Endothelial cell of umbilical vein (primary cell): ENCODE measurements at regions not wholly inside any gene's neighbourhood (a gene's known extent, or its start where the extent isn't known, plus 50 kb on each side); places are given as distances from the start of the nearest gene placed in this dataset.

ENCODE experiments used
- BruUV-seq: library from RNA; stranded (reverse); fragments of 400-500 nt; replicated peaks from 2 replicates; lab custom pipeline; 2021; lab: Mats Ljungman, UMichigan
- CTCF ChIA-PET: fragments of 300-600, 350-600 bp; sonication (Branson Sonifier 250); formaldehyde crosslinking; loops from one replicate; lab custom pipeline; 2021; ENCODE audit warnings: antibody characterized with exemption, inconsistent platforms; lab: Charles Lee
- POLR2A ChIA-PET: fragments of 300-600, 350-600 bp; sonication (Branson Sonifier 250); formaldehyde crosslinking; loops from one replicate; lab custom pipeline; 2021; ENCODE audit warnings: antibody characterized with exemption, inconsistent platforms; lab: Charles Lee
- DNase-seq: peaks from one replicate; pipeline ENCODE4 v3.0.0-alpha.2; 2011; ENCODE audit warnings: low read depth, low spot score
- FAIRE-seq: peaks from 2 replicates; lab custom pipeline; 2011; peaks lifted over from hg19 to GRCh38; lab: Jason Lieb, UNC
- H2AFZ ChIP-seq: 2 replicates; pipeline ENCODE4 v1.6.0; 2012; ENCODE audit warnings: low read depth, low read length, control low read depth, inconsistent platforms
- H3K27ac ChIP-seq: 2 replicates; pipeline ENCODE4 v1.5.1; 2011; ENCODE audit warnings: low read depth, mild to moderate bottlenecking, control low read depth, low read length, moderate library complexity; ENCODE audit not compliant: insufficient read depth
- H3K27me3 ChIP-seq, 2 experiments: 2 replicates each; pipeline versions ENCODE4 v1.6.0 to v1.6.1; 2011; ENCODE audit warnings: low read length in 2 of 2, mixed read lengths in 1 of 2; ENCODE audit not compliant: control insufficient read depth in 2 of 2, insufficient read depth in 2 of 2
- H3K36me3 ChIP-seq, 2 experiments: 2 replicates in 1 of 2; 3 replicates in 1 of 2; pipeline ENCODE4 v1.5.1; 2011; ENCODE audit warnings: low read length in 2 of 2, mild to moderate bottlenecking in 1 of 2, moderate library complexity in 1 of 2; ENCODE audit not compliant: control insufficient read depth in 2 of 2, insufficient read depth in 2 of 2; ENCODE audit errors: extremely low read depth in 1 of 2
- H3K4me1 ChIP-seq: 3 replicates; pipeline ENCODE4 v1.5.1; 2011; ENCODE audit warnings: mild to moderate bottlenecking, low read length; ENCODE audit not compliant: control insufficient read depth, insufficient read depth; ENCODE audit errors: extremely low read depth
- H3K4me2 ChIP-seq: 2 replicates; pipeline ENCODE4 v1.6.1; 2011; ENCODE audit warnings: low read length, control low read depth, mixed read lengths; ENCODE audit not compliant: insufficient read depth
- H3K4me3 ChIP-seq, 3 experiments: fragments of 200-600 bp in 1 of 3; sonication (generic), shearing (Covaris generic) in 1 of 3; replicated peaks in 1 of 3; 2 replicates each; pipeline ENCODE4 v1.5.1; 2011 to 2016; ENCODE audit warnings: control low read depth in 3 of 3, low read length in 3 of 3, mild to moderate bottlenecking in 2 of 3, inconsistent platforms in 1 of 3, low read depth in 1 of 3, moderate library complexity in 1 of 3; ENCODE audit not compliant: insufficient read depth in 1 of 3
- H3K79me2 ChIP-seq: 2 replicates; pipeline ENCODE4 v1.6.0; 2012; ENCODE audit warnings: low read length, inconsistent platforms; ENCODE audit not compliant: control insufficient read depth, insufficient read depth
- H3K9ac ChIP-seq: replicated peaks from 2 replicates; pipeline ENCODE3; 2011; ENCODE audit warnings: low read length, control low read depth; ENCODE audit not compliant: insufficient read depth; ENCODE audit errors: extremely low read depth
- H3K9me1 ChIP-seq: replicated peaks from 3 replicates; pipeline ENCODE4 v1.6.0; 2011; ENCODE audit warnings: mild to moderate bottlenecking, low read length; ENCODE audit not compliant: control insufficient read depth, insufficient read depth; ENCODE audit errors: extremely low read depth
- H3K9me3 ChIP-seq: replicated peaks from 2 replicates; pipeline ENCODE4 v1.5.1; 2012; ENCODE audit warnings: low read length, inconsistent platforms; ENCODE audit not compliant: control insufficient read depth, insufficient read depth
- H4K20me1 ChIP-seq: replicated peaks from 2 replicates; pipeline ENCODE3; 2011; ENCODE audit warnings: mild to moderate bottlenecking, low read length; ENCODE audit not compliant: control insufficient read depth, insufficient read depth; ENCODE audit errors: extremely low read depth
- CTCF ChIP-seq, 2 donors: IDR thresholded peaks; 1 replicate in 1 of 2; 2 replicates in 1 of 2; pipeline ENCODE4 v1.5.1; 2011; ENCODE audit warnings: low read length in 2 of 2, mild to moderate bottlenecking in 2 of 2, moderate library complexity in 2 of 2, control low read depth in 1 of 2, inconsistent platforms in 1 of 2, low read depth in 1 of 2; ENCODE audit not compliant: insufficient read depth in 1 of 2; ENCODE audit errors: extremely low read depth in 1 of 2
- EZH2 ChIP-seq: IDR thresholded peaks from 2 replicates; pipeline ENCODE4 v1.6.1; 2012; ENCODE audit warnings: borderline replicate concordance, low read depth, mild to moderate bottlenecking, moderate library complexity, low read length, inconsistent platforms; ENCODE audit not compliant: severe bottlenecking
- FOS ChIP-seq: IDR thresholded peaks from 2 replicates; pipeline ENCODE4 v1.6.1; 2011; ENCODE audit warnings: mild to moderate bottlenecking, low read length, moderate library complexity, borderline replicate concordance; ENCODE audit not compliant: insufficient read depth
- GATA2 ChIP-seq: IDR thresholded peaks from 2 replicates; pipeline ENCODE4 v1.7.0; 2011; ENCODE audit warnings: low read depth, mild to moderate bottlenecking, moderate library complexity, mixed read lengths, low read length; ENCODE audit not compliant: insufficient read length, insufficient read depth
- JUN ChIP-seq: IDR thresholded peaks from 2 replicates; pipeline ENCODE4 v1.6.1; 2011; ENCODE audit warnings: borderline replicate concordance, low read depth; ENCODE audit not compliant: insufficient read length, insufficient read depth
- MYC ChIP-seq: IDR thresholded peaks from one replicate; pipeline ENCODE4 v1.6.1; 2011; ENCODE audit warnings: mild to moderate bottlenecking, low read depth, low read length
- POLR2A ChIP-seq: IDR thresholded peaks from 2 replicates; pipeline ENCODE4 v1.6.1; 2012; ENCODE audit warnings: low read depth, mild to moderate bottlenecking, control low read depth, low read length
- POLR2AphosphoS5 ChIP-seq: IDR thresholded peaks from 2 replicates; pipeline ENCODE4 v1.6.1; 2012; ENCODE audit warnings: low read depth, mild to moderate bottlenecking, control low read depth, low read length, moderate library complexity; ENCODE audit not compliant: insufficient read depth
- dilution Hi-C: fragments of 300-500 bp; cut with MboI; formaldehyde crosslinking; loops from one replicate; pipeline ENCODE4 v1.15.0; 2019; ENCODE audit warnings: low sequenced_read_pairs; ENCODE audit not compliant: extremely low pct_ligation_motif_present
- intact Hi-C: fragments of 100-400 bp; cut with micrococcal nuclease; formaldehyde crosslinking; loops from one replicate; pipeline ENCODE4 v1.10.0; 2022
- TF ChIP-seq, protein P1 (sequence below): IDR thresholded peaks from 2 replicates; pipeline ENCODE4 v1.6.1; 2011; ENCODE audit not compliant: insufficient read depth, insufficient read length

GRCh38 chr19:31718032-31718431 lies 368.8 kb upstream of the TSHZ3 start:
- Histone ChIP-seq H3K4me1 (no peaks in the 10 kb centered on the region), H3K4me2 (no peak overlapping the region), H3K79me2 (no peaks in the 10 kb centered on the region), H3K9me1 (no peaks in the 10 kb centered on the region), H4K20me1 (no peaks in the 10 kb centered on the region), H3K4me3 (no peak overlapping the region), H3K27ac (no peak overlapping the region), H3K27me3 (no peaks in the 10 kb centered on the region), H3K36me3 (no peaks in the 10 kb centered on the region), H3K9me3 (peaks cover 7% of the 10 kb centered on the region), H3K9ac (no peak overlapping the region), H2AFZ (no peak overlapping the region)
- TF ChIP-seq POLR2A (no peak), FOS (no peak), JUN (no peak), GATA2 (no peak), CTCF (IDR thresholded peaks at IDR 0.05; ENCODE audit: extremely low read depth in 1 of 2, insufficient read depth in 1 of 2, low read depth in 1 of 2, low read length in 2 of 2) (no peak), MYC (no peak), POLR2AphosphoS5 (no peak), EZH2 (no peak)
- TF ChIP-seq, protein P1, sequence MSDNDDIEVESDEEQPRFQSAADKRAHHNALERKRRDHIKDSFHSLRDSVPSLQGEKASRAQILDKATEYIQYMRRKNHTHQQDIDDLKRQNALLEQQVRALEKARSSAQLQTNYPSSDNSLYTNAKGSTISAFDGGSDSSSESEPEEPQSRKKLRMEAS, result no peak
- BruUV-seq, result no TSS peak
- CTCF ChIA-PET, result no interaction called here
- dilution Hi-C loops, result no loop called here
- intact Hi-C loops, result no loop called here
- no peak for FAIRE-seq
- no peak for DNase-seq
- POLR2A ChIA-PET, result no interaction called here
